CD14-positive monocyte (primary cell): ENCODE measurements at regions not wholly inside any gene's neighbourhood (a gene's known extent, or its start where the extent isn't known, plus 50 kb on each side); places are given as distances from the start of the nearest gene placed in this dataset.

Experiments used
- DNase-seq, 3 donors: peaks; one replicate each; pipeline ENCODE4 v3.0.0-alpha.2; 2011 to 2022
- H2AFZ ChIP-seq: 2 replicates; pipeline ENCODE4 v1.6.0; 2012; ENCODE audit warnings: mild to moderate bottlenecking, low read depth, low read length, inconsistent platforms; ENCODE audit not compliant: insufficient read depth, poor library complexity, severe bottlenecking
- H3K27ac ChIP-seq, 2 donors: 1 replicate in 1 of 2; 2 replicates in 1 of 2; pipeline ENCODE4 v1.5.1; 2012 to 2013; ENCODE audit warnings: low read length in 2 of 2, control low read depth in 1 of 2, inconsistent platforms in 1 of 2, low read depth in 1 of 2, mild to moderate bottlenecking in 1 of 2
- H3K27me3 ChIP-seq, 2 donors: one replicate each; pipeline versions ENCODE4 v1.6.0 to v1.6.1; 2011 to 2013; ENCODE audit warnings: low read length in 2 of 2; ENCODE audit not compliant: control insufficient read depth in 2 of 2, insufficient read depth in 2 of 2
- H3K36me3 ChIP-seq, 2 donors: replicated peaks in 1 of 2; 1 replicate in 1 of 2; 2 replicates in 1 of 2; pipeline versions ENCODE4 v1.5.1 to v1.6.1; 2012 to 2013; ENCODE audit warnings: low read length in 2 of 2, control low read depth in 1 of 2, inconsistent platforms in 1 of 2, mild to moderate bottlenecking in 1 of 2; ENCODE audit not compliant: insufficient read depth in 2 of 2, control insufficient read depth in 1 of 2
- H3K4me1 ChIP-seq, 2 donors: 1 replicate in 1 of 2; 2 replicates in 1 of 2; pipeline versions ENCODE4 v1.5.1 to v1.6.1; 2012 to 2013; ENCODE audit warnings: low read length in 2 of 2, control low read depth in 1 of 2, inconsistent platforms in 1 of 2, mild to moderate bottlenecking in 1 of 2, moderate library complexity in 1 of 2; ENCODE audit not compliant: insufficient read depth in 2 of 2, control insufficient read depth in 1 of 2
- H3K4me2 ChIP-seq: replicated peaks from 2 replicates; pipeline ENCODE3; 2012; ENCODE audit warnings: low read length, moderate library complexity, mild to moderate bottlenecking; ENCODE audit not compliant: poor library complexity, severe bottlenecking; ENCODE audit errors: extremely low read depth
- H3K4me3 ChIP-seq, 3 experiments: fragments of 200-600 bp in 1 of 3; sonication (generic) in 1 of 3; replicated peaks in 1 of 3; 1 replicate in 2 of 3; 2 replicates in 1 of 3; pipeline ENCODE4 v1.5.1; 2011 to 2013; ENCODE audit warnings: low read length in 3 of 3, mild to moderate bottlenecking in 3 of 3, control low read depth in 2 of 3, low read depth in 2 of 3, inconsistent platforms in 1 of 3, moderate library complexity in 1 of 3
- H3K79me2 ChIP-seq: 2 replicates; pipeline ENCODE4 v1.6.0; 2012; ENCODE audit warnings: mild to moderate bottlenecking, control low read depth, inconsistent platforms, low read length, moderate library complexity; ENCODE audit not compliant: insufficient read depth
- H3K9ac ChIP-seq: 2 replicates; pipeline ENCODE4 v1.6.0; 2017; ENCODE audit warnings: low read length, mild to moderate bottlenecking; ENCODE audit not compliant: insufficient read depth, poor library complexity, severe bottlenecking
- H3K9me3 ChIP-seq, 2 donors: replicated peaks in 1 of 2; 1 replicate in 1 of 2; 2 replicates in 1 of 2; pipeline versions ENCODE4 v1.5.1 to v1.6.1; 2012 to 2013; ENCODE audit warnings: low read length in 2 of 2, control low read depth in 1 of 2; ENCODE audit not compliant: control insufficient read depth in 1 of 2, insufficient read depth in 1 of 2
- H4K20me1 ChIP-seq: 2 replicates; pipeline ENCODE4 v1.6.0; 2012; ENCODE audit warnings: mild to moderate bottlenecking, low read length, control low read depth, moderate library complexity; ENCODE audit not compliant: insufficient read depth
- H3K27ac Mint-ChIP-seq, 7 donors: one replicate each; pipeline ENCODE4 v1.8.0; 2020; ENCODE audit warnings: mild to moderate bottlenecking in 7 of 7, mixed read lengths in 7 of 7, moderate library complexity in 6 of 7, inconsistent platforms in 2 of 7
- H3K27me3 Mint-ChIP-seq, 3 donors: one replicate each; pipeline ENCODE4 v1.8.0; 2021 to 2022; ENCODE audit warnings: low read depth in 3 of 3, mild to moderate bottlenecking in 3 of 3, mixed read lengths in 3 of 3, moderate library complexity in 3 of 3, inconsistent platforms in 1 of 3
- H3K36me3 Mint-ChIP-seq, 2 donors: one replicate each; pipeline ENCODE4 v1.8.0; 2020; ENCODE audit warnings: mixed read lengths in 2 of 2, inconsistent platforms in 1 of 2, mild to moderate bottlenecking in 1 of 2
- H3K4me1 Mint-ChIP-seq: one replicate; pipeline ENCODE4 v1.8.0; 2020; ENCODE audit warnings: mild to moderate bottlenecking, mixed read lengths
- H3K4me3 Mint-ChIP-seq, 2 donors: one replicate each; pipeline ENCODE4 v1.8.0; 2020; ENCODE audit warnings: mild to moderate bottlenecking in 2 of 2, mixed read lengths in 2 of 2, moderate library complexity in 1 of 2
- H3K9me3 Mint-ChIP-seq, 7 donors: one replicate each; pipeline ENCODE4 v1.8.0; 2020 to 2022; ENCODE audit warnings: mixed read lengths in 7 of 7, mild to moderate bottlenecking in 6 of 7, moderate library complexity in 6 of 7, inconsistent platforms in 2 of 7
- CTCF ChIP-seq: fragments of 200-600 bp; IDR thresholded peaks from one replicate; pipeline ENCODE4 v1.8.0; 2022; ENCODE audit warnings: antibody characterized with exemption, mild to moderate bottlenecking
- WGBS: methylation state at CpG from one replicate; pipeline ENCODE4 v1.1.5; 2013; ENCODE audit warnings: missing lambda C conversion rate; ENCODE audit not compliant: insufficient coverage; 5-methylcytosine and 5-hydroxymethylcytosine counted together
- intact Hi-C, 2 donors: fragments of 100-400 bp; cut with micrococcal nuclease; formaldehyde crosslinking; loops; one replicate each; pipeline versions ENCODE4 v1.15.0 to v1.15.1; 2023

- Mint-ChIP-seq H3K27me3 (no peaks in the 10 kb centered on the region), H3K27ac (no peak overlapping the region), H3K36me3 (no peaks in the 10 kb centered on the region), H3K9me3 (peaks cover 0 to 2% (median 0%) of the 10 kb centered on the region in 7 donors), H3K4me1 (peaks cover 33% of the 10 kb centered on the region), H3K4me3 (no peak overlapping the region)
- intact Hi-C loops, result no loop called here
- H3K9ac ChIP-seq, result no peak overlapping the region
- H3K79me2 ChIP-seq, result no peaks in the 10 kb centered on the region
- H3K4me1 ChIP-seq, result peaks cover 9 to 24% of the 10 kb centered on the region in 2 donors
- H4K20me1 ChIP-seq, result no peaks in the 10 kb centered on the region
- no peaks in the 10 kb centered on the region for H3K36me3 ChIP-seq
- DNase-seq, result no peak
- no peak overlapping the region for H3K4me2 ChIP-seq
- H3K4me3 ChIP-seq, result no peak overlapping the region
- no peaks in the 10 kb centered on the region for H3K9me3 ChIP-seq
- WGBS, result no CpG with 5 or more reads among the region's 2 CpGs
- no peak for TF ChIP-seq CTCF
- no peak overlapping the region for H3K27ac ChIP-seq
- no peaks in the 10 kb centered on the region for H3K27me3 ChIP-seq
- no peak overlapping the region for H2AFZ ChIP-seq
Observed at GRCh38 chr7:142671506-142671905, 77.8 kb upstream of the PRSS1 start.

- H3K79me2 ChIP-seq, result no peaks in the 10 kb centered on the region
- Mint-ChIP-seq H3K36me3 (no peaks in the 10 kb centered on the region), H3K9me3 (no peaks in the 10 kb centered on the region), H3K4me3 (no peak overlapping the region), H3K4me1 (peaks cover 33% of the 10 kb centered on the region), H3K27ac (peak overlapping the region in 1 of 7 donors; percentile 34), H3K27me3 (no peaks in the 10 kb centered on the region)
- no peak overlapping the region for H2AFZ ChIP-seq
- H3K27me3 ChIP-seq, result no peaks in the 10 kb centered on the region
- no peak overlapping the region for H3K27ac ChIP-seq
- H3K9ac ChIP-seq, result no peak overlapping the region
- intact Hi-C loops, result no loop called here
- no peaks in the 10 kb centered on the region for H4K20me1 ChIP-seq
- WGBS, result no CpG with 5 or more reads among the region's 1 CpG
- H3K4me1 ChIP-seq, result peaks cover 9 to 24% of the 10 kb centered on the region in 2 donors
- H3K4me2 ChIP-seq, result no peak overlapping the region
- H3K4me3 ChIP-seq, result no peak overlapping the region
- no peak for DNase-seq
- no peaks in the 10 kb centered on the region for H3K9me3 ChIP-seq
- no peak for TF ChIP-seq CTCF
- H3K36me3 ChIP-seq, result no peaks in the 10 kb centered on the region
Observed at GRCh38 chr7:142670511-142670910, 78.8 kb upstream of the PRSS1 start.
